DND-41 (cell line): ENCODE measurements at regions not wholly inside any gene's neighbourhood (a gene's known extent, or its start where the extent isn't known, plus 50 kb on each side); places are given as distances from the start of the nearest gene placed in this dataset.

ENCODE experiments used
- ATAC-seq: fragments of 200-7000 bp; cut with Tn5 transposase; 3 replicates; pipeline ENCODE4 v1.9.1; 2021; ENCODE audit warnings: low read depth; ENCODE audit not compliant: insufficient read depth
- DNase-seq: peaks from one replicate; pipeline ENCODE4 v3.0.0-alpha.2; 2020
- H2AFZ ChIP-seq: 2 replicates; pipeline ENCODE4 v1.6.0; 2012; ENCODE audit warnings: low read depth, low read length
- H3K27ac ChIP-seq: 2 replicates; pipeline ENCODE4 v1.5.1; 2012; ENCODE audit warnings: low read length, inconsistent platforms
- H3K27me3 ChIP-seq: fragments of 200-600 bp; sonication (generic); 2 replicates; pipeline ENCODE4 v1.6.0; 2012; ENCODE audit warnings: low read length, mild to moderate bottlenecking, inconsistent platforms; ENCODE audit not compliant: insufficient read depth, poor library complexity
- H3K36me3 ChIP-seq: 2 replicates; pipeline ENCODE4 v1.5.1; 2012; ENCODE audit warnings: low read length, inconsistent platforms; ENCODE audit not compliant: insufficient read depth
- H3K4me1 ChIP-seq: 2 replicates; pipeline ENCODE4 v1.5.1; 2012; ENCODE audit warnings: mild to moderate bottlenecking, low read length; ENCODE audit not compliant: insufficient read depth
- H3K4me2 ChIP-seq: 2 replicates; pipeline ENCODE4 v1.6.0; 2012; ENCODE audit warnings: mild to moderate bottlenecking, moderate library complexity, low read length, inconsistent platforms; ENCODE audit not compliant: insufficient read depth
- H3K4me3 ChIP-seq, 2 experiments: fragments of 200-600 bp in 1 of 2; shearing (Covaris generic) in 1 of 2; 2 replicates each; pipeline ENCODE4 v1.5.1; 2012 to 2016; ENCODE audit warnings: inconsistent platforms in 2 of 2, low read length in 2 of 2, mild to moderate bottlenecking in 2 of 2, low read depth in 1 of 2, moderate library complexity in 1 of 2
- H3K79me2 ChIP-seq: 2 replicates; pipeline ENCODE4 v1.6.0; 2012; ENCODE audit warnings: low read length, inconsistent platforms; ENCODE audit not compliant: insufficient read depth
- H3K9ac ChIP-seq: 2 replicates; pipeline ENCODE4 v1.6.0; 2012; ENCODE audit warnings: low read depth, mild to moderate bottlenecking, inconsistent platforms, low read length, moderate library complexity
- H3K9me3 ChIP-seq: 2 replicates; pipeline ENCODE4 v1.5.1; 2012; ENCODE audit warnings: low read length, moderate library complexity, mild to moderate bottlenecking, inconsistent platforms; ENCODE audit not compliant: insufficient read depth, severe bottlenecking
- H4K20me1 ChIP-seq: 2 replicates; pipeline ENCODE4 v1.6.0; 2012; ENCODE audit warnings: low read length; ENCODE audit not compliant: insufficient read depth
- EZH2 ChIP-seq: IDR thresholded peaks from 3 replicates; pipeline ENCODE4 v1.6.1; 2012; ENCODE audit warnings: borderline replicate concordance, low read depth, mild to moderate bottlenecking, moderate library complexity, low read length, inconsistent platforms; ENCODE audit not compliant: severe bottlenecking
- TF ChIP-seq, protein P1 (sequence below): IDR thresholded peaks from 2 replicates; pipeline ENCODE4 v1.5.1; 2012; ENCODE audit warnings: borderline replicate concordance, low read length, moderate library complexity, mild to moderate bottlenecking; ENCODE audit not compliant: poor library complexity, severe bottlenecking; ENCODE audit errors: extremely low read depth

DNA sequence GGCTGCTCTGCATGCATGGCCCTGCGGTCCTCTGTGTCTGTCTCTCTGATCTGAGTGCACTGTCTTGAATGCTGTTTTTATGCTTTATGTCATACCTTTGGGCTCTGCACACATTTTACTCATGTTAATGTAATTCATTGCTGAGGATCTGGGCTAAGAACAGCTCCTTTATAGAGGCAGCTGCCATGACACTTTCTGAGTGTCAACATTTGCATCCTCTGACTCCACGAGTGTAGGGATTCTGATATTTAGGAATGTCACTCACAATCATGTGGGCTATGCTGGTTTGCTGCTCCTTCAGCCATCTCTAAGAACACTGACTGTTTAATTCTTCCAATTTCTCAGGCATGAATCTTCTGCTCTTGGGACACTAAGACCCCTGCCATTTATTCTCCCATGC, 192.2 kb upstream of the CPEB2 start:
- Histone ChIP-seq H4K20me1 (no peaks in the 10 kb centered on the region), H3K79me2 (no peaks in the 10 kb centered on the region), H2AFZ (no peak overlapping the region), H3K36me3 (no peaks in the 10 kb centered on the region), H3K9ac (no peak overlapping the region), H3K4me3 (no peak overlapping the region), H3K9me3 (no peaks in the 10 kb centered on the region), H3K27ac (no peak overlapping the region), H3K4me2 (no peak overlapping the region), H3K27me3 (no peaks in the 10 kb centered on the region), H3K4me1 (no peaks in the 10 kb centered on the region)
- ATAC-seq, result no peak
- TF ChIP-seq, protein P1, sequence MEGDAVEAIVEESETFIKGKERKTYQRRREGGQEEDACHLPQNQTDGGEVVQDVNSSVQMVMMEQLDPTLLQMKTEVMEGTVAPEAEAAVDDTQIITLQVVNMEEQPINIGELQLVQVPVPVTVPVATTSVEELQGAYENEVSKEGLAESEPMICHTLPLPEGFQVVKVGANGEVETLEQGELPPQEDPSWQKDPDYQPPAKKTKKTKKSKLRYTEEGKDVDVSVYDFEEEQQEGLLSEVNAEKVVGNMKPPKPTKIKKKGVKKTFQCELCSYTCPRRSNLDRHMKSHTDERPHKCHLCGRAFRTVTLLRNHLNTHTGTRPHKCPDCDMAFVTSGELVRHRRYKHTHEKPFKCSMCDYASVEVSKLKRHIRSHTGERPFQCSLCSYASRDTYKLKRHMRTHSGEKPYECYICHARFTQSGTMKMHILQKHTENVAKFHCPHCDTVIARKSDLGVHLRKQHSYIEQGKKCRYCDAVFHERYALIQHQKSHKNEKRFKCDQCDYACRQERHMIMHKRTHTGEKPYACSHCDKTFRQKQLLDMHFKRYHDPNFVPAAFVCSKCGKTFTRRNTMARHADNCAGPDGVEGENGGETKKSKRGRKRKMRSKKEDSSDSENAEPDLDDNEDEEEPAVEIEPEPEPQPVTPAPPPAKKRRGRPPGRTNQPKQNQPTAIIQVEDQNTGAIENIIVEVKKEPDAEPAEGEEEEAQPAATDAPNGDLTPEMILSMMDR, result no peak
- no peak for TF ChIP-seq EZH2
- DNase-seq, result no peak

DNA sequence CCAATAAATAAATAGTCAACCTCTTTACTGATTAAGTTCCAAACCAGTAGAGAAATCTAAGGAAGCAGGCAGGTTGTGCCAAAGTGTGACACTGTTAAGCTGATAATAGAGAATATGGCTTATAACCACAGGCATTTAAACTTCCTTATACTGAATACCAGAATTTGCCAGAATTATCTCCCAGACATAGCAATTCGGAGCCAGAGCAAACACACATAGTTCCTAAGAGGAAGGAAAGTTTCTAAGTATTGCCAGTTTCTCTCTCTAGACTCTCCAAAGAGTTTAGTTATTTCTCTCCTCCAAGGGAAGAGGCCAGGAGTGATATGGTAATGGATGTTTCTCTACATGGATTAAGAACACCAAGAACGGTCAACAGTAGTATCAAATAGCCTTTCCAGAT, 191.7 kb upstream of the CPEB2 start:
- H4K20me1 ChIP-seq, result no peaks in the 10 kb centered on the region
- no peaks in the 10 kb centered on the region for H3K4me1 ChIP-seq
- DNase-seq (no peak), ATAC-seq (no peak)
- H2AFZ ChIP-seq, result no peak overlapping the region
- H3K79me2 ChIP-seq, result no peaks in the 10 kb centered on the region
- H3K9ac ChIP-seq, result no peak overlapping the region
- no peak for TF ChIP-seq EZH2
- TF ChIP-seq, protein P1, result no peak
- H3K4me3 ChIP-seq, result no peak overlapping the region
- no peaks in the 10 kb centered on the region for H3K9me3 ChIP-seq
- no peaks in the 10 kb centered on the region for H3K27me3 ChIP-seq
- H3K36me3 ChIP-seq, result no peaks in the 10 kb centered on the region
- no peak overlapping the region for H3K4me2 ChIP-seq
- no peak overlapping the region for H3K27ac ChIP-seq

DNA sequence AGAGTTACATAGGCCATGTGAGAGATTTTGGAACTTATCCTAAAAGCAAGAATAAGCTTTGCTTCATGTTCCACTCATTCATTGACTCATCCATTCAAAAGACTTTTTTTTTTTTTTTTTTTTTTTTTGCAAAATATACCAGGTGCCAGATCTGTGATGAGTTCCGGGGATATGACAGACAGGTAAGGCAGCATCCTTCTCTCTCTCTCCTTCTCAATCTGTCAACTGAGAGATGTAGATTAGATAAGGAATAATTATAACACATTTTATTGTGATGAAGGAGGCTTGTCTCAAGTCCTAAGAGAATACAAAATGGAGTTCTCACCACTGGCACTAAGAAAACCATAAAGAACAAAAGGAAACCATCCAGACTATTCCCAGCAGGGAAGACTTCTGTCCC, 190.2 kb upstream of the CPEB2 start:
- Histone ChIP-seq H3K4me1 (no peaks in the 10 kb centered on the region), H3K36me3 (no peaks in the 10 kb centered on the region), H3K27ac (no peak overlapping the region), H4K20me1 (no peaks in the 10 kb centered on the region), H3K4me2 (no peak overlapping the region), H3K9me3 (no peaks in the 10 kb centered on the region), H3K27me3 (no peaks in the 10 kb centered on the region), H3K9ac (no peak overlapping the region), H3K4me3 (no peak overlapping the region), H3K79me2 (no peaks in the 10 kb centered on the region), H2AFZ (no peak overlapping the region)
- no peak for TF ChIP-seq EZH2
- TF ChIP-seq, protein P1, result no peak
- no peak for DNase-seq
- ATAC-seq, result no peak
